PC-9 (cell line): ENCODE measurements at regions not wholly inside any gene's neighbourhood (a gene's known extent, or its start where the extent isn't known, plus 50 kb on each side); places are given as distances from the start of the nearest gene placed in this dataset.

Experiments used
- BruUV-seq: library from RNA; stranded (reverse); fragments of 400-500 nt; replicated peaks from 2 replicates; lab custom pipeline; 2021; lab: Mats Ljungman, UMichigan
- CTCF ChIA-PET: fragments of 300-600 bp; sonication (Branson Sonifier 250); formaldehyde crosslinking; loops from one replicate; lab custom pipeline; 2022; ENCODE audit warnings: antibody characterized with exemption; lab: Charles Lee
- POLR2A ChIA-PET: fragments of 300-600 bp; sonication (Branson Sonifier 250); formaldehyde crosslinking; loops from one replicate; lab custom pipeline; 2022; ENCODE audit warnings: antibody characterized with exemption; ENCODE audit not compliant: unreplicated experiment; lab: Charles Lee
- DNase-seq, 2 experiments: peaks; one replicate each; pipeline versions ENCODE4 v3.0.0 to v3.0.0-alpha.2; 2015 to 2022; ENCODE audit warnings: mixed read lengths in 1 of 2
- H2AFZ ChIP-seq: fragments of 200-600 bp; sonication (generic); 2 replicates; pipeline ENCODE4 v1.8.1; 2017; ENCODE audit warnings: antibody characterized with exemption
- H3F3A ChIP-seq: fragments of 200-600 bp; sonication (generic); 2 replicates; pipeline ENCODE4 v1.8.1; 2017; ENCODE audit warnings: antibody characterized with exemption, mild to moderate bottlenecking, low read depth; ENCODE audit not compliant: insufficient read depth
- H3K27ac ChIP-seq: fragments of 200-600 bp; sonication (generic); 2 replicates; pipeline ENCODE4 v1.6.1; 2016; ENCODE audit warnings: mixed run types
- H3K27me3 ChIP-seq: fragments of 200-600 bp; sonication (generic); 2 replicates; pipeline ENCODE4 v1.6.1; 2016; ENCODE audit warnings: low read depth, mixed run types; ENCODE audit not compliant: insufficient read depth
- H3K36me3 ChIP-seq: fragments of 200-600 bp; sonication (generic); 2 replicates; pipeline ENCODE4 v1.6.1; 2016; ENCODE audit warnings: low read depth, mixed run types
- H3K4me1 ChIP-seq: fragments of 200-600 bp; sonication (generic); replicated peaks from 2 replicates; pipeline ENCODE4 v1.6.1; 2016; ENCODE audit warnings: mixed run types; ENCODE audit not compliant: insufficient read depth
- H3K4me2 ChIP-seq: fragments of 200-600 bp; sonication (generic); 2 replicates; pipeline ENCODE4 v1.6.1; 2017; ENCODE audit warnings: mixed run types
- H3K4me3 ChIP-seq: fragments of 200-600 bp; sonication (generic); 2 replicates; pipeline ENCODE4 v1.6.1; 2016; ENCODE audit warnings: mixed run types
- H3K79me2 ChIP-seq: fragments of 200-600 bp; sonication (generic); 2 replicates; pipeline ENCODE4 v1.6.1; 2017; ENCODE audit warnings: low read depth, mixed run types
- H3K9me2 ChIP-seq: fragments of 200-600 bp; sonication (generic); 2 replicates; pipeline ENCODE4 v1.8.1; 2017; ENCODE audit warnings: mild to moderate bottlenecking; ENCODE audit not compliant: insufficient read depth
- H3K9me3 ChIP-seq: fragments of 200-600 bp; sonication (generic); 2 replicates; pipeline ENCODE4 v1.8.1; 2016; ENCODE audit warnings: low read depth; ENCODE audit not compliant: insufficient read depth
- H4K20me1 ChIP-seq: fragments of 200-600 bp; sonication (generic); 2 replicates; pipeline ENCODE4 v1.8.1; 2017; ENCODE audit not compliant: insufficient read depth
- CTCF ChIP-seq: fragments of 200-600 bp; sonication (generic); conservative IDR thresholded peaks from 2 replicates; pipeline ENCODE4 v1.6.1; 2017; ENCODE audit warnings: mixed run types, antibody characterized with exemption, mild to moderate bottlenecking, moderate library complexity
- EZH2 ChIP-seq: fragments of 200-600 bp; sonication (generic); IDR thresholded peaks from 2 replicates; pipeline ENCODE4 v1.8.0; 2017; ENCODE audit warnings: antibody characterized with exemption, low read depth
- intact Hi-C: fragments of 100-400 bp; cut with micrococcal nuclease; formaldehyde crosslinking; loops from one replicate; pipeline ENCODE4 v1.10.0; 2022; ENCODE audit not compliant: unreplicated experiment

DNA sequence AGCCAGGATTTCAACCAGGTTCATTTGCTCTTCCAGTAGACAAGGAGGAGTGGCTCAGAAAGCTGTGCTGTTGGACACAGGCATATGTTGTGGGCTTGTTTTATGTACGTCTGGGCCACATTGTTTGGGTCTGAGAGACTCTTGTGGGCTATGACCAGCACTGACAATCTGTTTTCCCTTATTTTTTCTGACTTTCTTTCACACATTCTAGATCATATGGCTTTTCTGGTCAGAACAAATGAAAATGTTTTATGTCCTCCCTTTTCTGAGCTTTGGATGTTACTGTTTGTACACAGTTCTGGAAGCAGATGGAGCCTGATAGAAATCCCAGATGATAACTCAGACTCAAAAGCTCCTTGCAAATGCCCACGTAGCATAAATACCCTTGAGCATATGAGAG is 85.8 kb upstream of the RGMA start:
- POLR2A ChIA-PET: no interaction called here
- H3K36me3 ChIP-seq: no peaks in the 10 kb centered on the region
- H3K27ac ChIP-seq: no peak overlapping the region
- no peak for DNase-seq
- no peaks in the 10 kb centered on the region for H3K9me2 ChIP-seq
- no peak overlapping the region for H2AFZ ChIP-seq
- CTCF ChIA-PET: no interaction called here
- no TSS peak for BruUV-seq
- no peaks in the 10 kb centered on the region for H3K79me2 ChIP-seq
- H4K20me1 ChIP-seq: no peaks in the 10 kb centered on the region
- H3K4me2 ChIP-seq: no peak overlapping the region
- H3K9me3 ChIP-seq: no peaks in the 10 kb centered on the region
- H3K27me3 ChIP-seq: peaks cover 66% of the 10 kb centered on the region
- no peak overlapping the region for H3K4me3 ChIP-seq
- no peaks in the 10 kb centered on the region for H3F3A ChIP-seq
- intact Hi-C loops: no loop called here
- TF ChIP-seq EZH2 (no peak), CTCF (no peak)
- H3K4me1 ChIP-seq: no peaks in the 10 kb centered on the region

DNA sequence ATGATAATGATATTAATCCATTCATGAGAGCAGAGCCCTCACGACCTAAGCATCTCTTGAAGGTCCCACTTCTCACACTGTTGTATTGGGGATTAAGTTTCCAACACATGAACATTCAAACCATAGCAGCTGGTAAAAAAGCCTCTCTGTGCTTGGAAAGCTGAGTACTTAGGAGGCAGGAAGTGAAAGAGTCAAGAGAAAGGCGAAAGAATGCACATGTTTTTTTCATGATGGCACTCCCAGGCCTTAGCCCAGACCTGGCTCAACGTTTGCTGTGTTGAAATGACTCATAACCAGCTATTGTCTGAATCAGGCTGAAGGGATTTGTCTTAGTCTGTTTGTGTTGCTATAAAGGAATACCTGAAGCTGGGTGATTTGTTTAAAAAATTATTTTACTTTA is 84.4 kb upstream of the RGMA start:
- TF ChIP-seq EZH2: no peak
- TF ChIP-seq CTCF: no peak
- ChIA-PET CTCF (interaction anchor here (0.6 kb wide), 1 partner anchor 992 kb away, joined by 3 read pairs; no protein-coding TSS in a partner anchor), POLR2A (no interaction called here)
- Histone ChIP-seq H3K36me3 (no peaks in the 10 kb centered on the region), H4K20me1 (no peaks in the 10 kb centered on the region), H3K4me3 (no peak overlapping the region), H3K79me2 (no peaks in the 10 kb centered on the region), H3K27ac (no peak overlapping the region), H3K4me1 (no peaks in the 10 kb centered on the region), H3K9me2 (no peaks in the 10 kb centered on the region), H3K27me3 (peaks cover 69% of the 10 kb centered on the region), H3K9me3 (no peaks in the 10 kb centered on the region), H2AFZ (no peak overlapping the region), H3K4me2 (no peak overlapping the region), H3F3A (no peaks in the 10 kb centered on the region)
- no TSS peak for BruUV-seq
- DNase-seq: peak in 1 of 2 experiments; percentile 3
- intact Hi-C loops: no loop called here

DNA sequence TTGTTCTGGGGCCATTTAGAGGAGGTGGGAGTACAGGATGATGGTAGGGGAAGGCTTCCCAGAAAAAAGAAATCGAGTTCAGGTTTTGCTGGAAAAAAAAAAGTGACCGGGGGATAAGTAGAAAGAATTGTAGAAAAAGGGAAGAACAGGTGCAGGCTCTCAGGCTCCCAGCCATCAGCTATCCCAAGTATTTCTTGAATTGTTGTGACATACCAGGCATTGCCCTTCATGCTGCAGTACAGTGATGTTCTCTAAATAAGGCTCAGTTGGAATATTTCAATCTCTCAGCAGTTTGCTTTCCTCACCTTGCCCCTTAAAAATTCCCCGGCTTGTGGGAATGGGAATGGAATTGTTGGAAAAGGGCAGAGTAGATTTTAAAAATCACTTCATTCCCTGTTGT is 82.5 kb upstream of the RGMA start:
- Histone ChIP-seq H3K9me2 (no peaks in the 10 kb centered on the region), H3K4me2 (no peak overlapping the region), H3K36me3 (no peaks in the 10 kb centered on the region), H3K4me1 (no peaks in the 10 kb centered on the region), H4K20me1 (no peaks in the 10 kb centered on the region), H3K27me3 (peaks cover 67% of the 10 kb centered on the region), H2AFZ (no peak overlapping the region), H3K4me3 (no peak overlapping the region), H3K9me3 (no peaks in the 10 kb centered on the region), H3K79me2 (no peaks in the 10 kb centered on the region), H3K27ac (no peak overlapping the region), H3F3A (no peaks in the 10 kb centered on the region)
- CTCF ChIA-PET: no interaction called here
- no peak for DNase-seq
- BruUV-seq: no TSS peak
- POLR2A ChIA-PET: no interaction called here
- intact Hi-C loops: no loop called here
- TF ChIP-seq CTCF (no peak), EZH2 (no peak)
